GM12875 (cell line): ENCODE measurements at regions not wholly inside any gene's neighbourhood (a gene's known extent, or its start where the extent isn't known, plus 50 kb on each side); places are given as distances from the start of the nearest gene placed in this dataset.

Experiments used
- H3K4me3 ChIP-seq: one replicate; pipeline ENCODE4 v1.5.1; 2011; ENCODE audit warnings: low read depth, low read length, control low read depth
- CTCF ChIP-seq: IDR thresholded peaks from 2 replicates; pipeline ENCODE4 v1.5.1; 2011; ENCODE audit warnings: low read depth, mild to moderate bottlenecking, control low read depth, inconsistent platforms, low read length, moderate library complexity, borderline replicate concordance; ENCODE audit not compliant: insufficient read depth

GRCh38 chr2:11984316-11985158, 238.1 kb downstream of the LPIN1 start:
- TF ChIP-seq CTCF = no peak
- no peak overlapping the region for H3K4me3 ChIP-seq

GRCh38 chr2:11985817-11986566, 239.6 kb downstream of the LPIN1 start:
- no peak overlapping the region for H3K4me3 ChIP-seq
- no peak for TF ChIP-seq CTCF

- H3K4me3 ChIP-seq = no peak overlapping the region
- no peak for TF ChIP-seq CTCF
These were observed 240.7 kb downstream of the LPIN1 start for GRCh38 chr2:11987151-11987550.

GRCh38 chr2:11988691-11989353, 242.4 kb downstream of the LPIN1 start:
- no peak overlapping the region for H3K4me3 ChIP-seq
- TF ChIP-seq CTCF = no peak

- H3K4me3 ChIP-seq = no peak overlapping the region
- TF ChIP-seq CTCF = no peak
These were observed 242.9 kb downstream of the LPIN1 start for GRCh38 chr2:11989354-11989703.

- no peak for TF ChIP-seq CTCF
- H3K4me3 ChIP-seq = no peak overlapping the region
These were observed 244.1 kb downstream of the LPIN1 start for GRCh38 chr2:11990576-11990975.

GRCh38 chr2:11993749-11994148, 247.3 kb downstream of the LPIN1 start:
- TF ChIP-seq CTCF = no peak

More at GRCh38 chr2:11993749-11994148, 247.3 kb downstream of the LPIN1 start:
- H3K4me3 ChIP-seq = no peak overlapping the region
